AG04450 (cell line): ENCODE measurements at regions not wholly inside any gene's neighbourhood (a gene's known extent, or its start where the extent isn't known, plus 50 kb on each side); places are given as distances from the start of the nearest gene placed in this dataset.

Experiments
- CTCF ChIA-PET: fragments of 300-600, 350-600 bp; formaldehyde crosslinking; extraction: SDS; loops from one replicate; lab custom pipeline; 2022; ENCODE audit warnings: antibody characterized with exemption, inconsistent platforms; lab: Charles Lee
- POLR2A ChIA-PET: fragments of 350-600 bp; formaldehyde crosslinking; extraction: SDS; loops from one replicate; lab custom pipeline; 2021; ENCODE audit warnings: antibody characterized with exemption, inconsistent platforms; lab: Yijun Ruan, JAX
- DNase-seq: peaks from one replicate; pipeline ENCODE4 v3.0.0-alpha.2; 2011; ENCODE audit warnings: low read depth, low spot score
- H3K27ac ChIP-seq: one replicate; pipeline ENCODE4 v1.5.1; 2012; ENCODE audit warnings: low read depth, low read length, control low read depth
- H3K27me3 ChIP-seq: one replicate; pipeline ENCODE4 v1.6.0; 2012; ENCODE audit warnings: low read length; ENCODE audit not compliant: control insufficient read depth, insufficient read depth
- H3K4me3 ChIP-seq: 2 replicates; pipeline ENCODE4 v1.5.1; 2011; ENCODE audit warnings: mild to moderate bottlenecking, low read depth, low read length, control low read depth
- H3K9me3 ChIP-seq: 2 replicates; pipeline ENCODE4 v1.5.1; 2012; ENCODE audit warnings: low read length; ENCODE audit not compliant: control insufficient read depth, insufficient read depth
- TF ChIP-seq, protein P1 (sequence below): IDR thresholded peaks from 2 replicates; pipeline ENCODE4 v1.5.1; 2011; ENCODE audit warnings: low read depth, low read length, control low read depth, inconsistent platforms

DNA sequence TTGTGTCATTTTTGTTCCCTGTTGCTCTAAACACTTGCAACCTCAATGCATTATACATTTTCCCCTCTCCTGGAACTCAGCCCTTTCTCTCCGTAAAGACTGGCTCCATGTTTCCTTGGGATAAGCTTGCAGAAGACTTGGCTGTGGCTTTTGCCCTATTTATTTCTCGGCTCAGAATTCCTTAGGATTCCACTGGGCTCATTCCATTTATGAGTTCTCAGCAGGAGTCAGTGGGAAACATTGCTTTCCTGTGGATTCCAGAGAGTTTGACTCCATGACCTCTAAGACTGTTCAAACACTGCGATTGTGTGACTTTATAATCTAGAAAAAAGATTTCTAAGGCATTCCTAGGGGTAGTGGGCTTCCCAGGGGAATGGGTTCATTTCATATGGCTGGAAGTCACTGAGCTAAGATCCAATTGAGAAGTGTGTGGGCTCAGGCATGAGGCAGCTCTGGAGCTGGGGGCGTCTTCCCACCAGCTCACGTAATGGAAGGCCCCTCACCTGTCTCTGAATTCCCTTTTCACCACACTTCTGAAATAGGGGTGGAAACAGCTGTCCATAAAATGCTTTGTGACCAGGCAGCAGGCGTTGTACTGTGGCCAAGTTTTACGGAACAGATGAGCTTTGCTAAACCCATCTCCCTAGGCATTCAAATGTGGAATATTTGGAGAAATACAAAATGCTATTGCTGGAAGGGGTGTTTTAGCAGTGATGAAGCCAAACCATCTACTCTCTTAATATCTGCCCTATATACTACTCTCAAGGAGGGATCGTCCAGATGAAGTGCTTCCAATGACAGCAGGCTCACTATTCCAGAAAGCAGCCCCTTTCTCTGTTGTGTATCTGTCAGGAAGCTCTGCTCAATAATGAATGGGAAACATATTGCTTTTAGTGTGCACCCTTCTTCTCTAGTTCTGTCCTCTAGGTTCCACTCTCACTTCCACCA, 91.8 kb upstream of the BCL6 start:
- ChIA-PET POLR2A (no interaction called here), CTCF (no interaction called here)
- Histone ChIP-seq H3K9me3 (no peaks in the 10 kb centered on the region; the same call in 1 of the 2 replicates), H3K27ac (no peak overlapping the region), H3K27me3 (peaks cover 4% of the 10 kb centered on the region), H3K4me3 (no peak overlapping the region)
- DNase-seq: no peak
- TF ChIP-seq, protein P1, sequence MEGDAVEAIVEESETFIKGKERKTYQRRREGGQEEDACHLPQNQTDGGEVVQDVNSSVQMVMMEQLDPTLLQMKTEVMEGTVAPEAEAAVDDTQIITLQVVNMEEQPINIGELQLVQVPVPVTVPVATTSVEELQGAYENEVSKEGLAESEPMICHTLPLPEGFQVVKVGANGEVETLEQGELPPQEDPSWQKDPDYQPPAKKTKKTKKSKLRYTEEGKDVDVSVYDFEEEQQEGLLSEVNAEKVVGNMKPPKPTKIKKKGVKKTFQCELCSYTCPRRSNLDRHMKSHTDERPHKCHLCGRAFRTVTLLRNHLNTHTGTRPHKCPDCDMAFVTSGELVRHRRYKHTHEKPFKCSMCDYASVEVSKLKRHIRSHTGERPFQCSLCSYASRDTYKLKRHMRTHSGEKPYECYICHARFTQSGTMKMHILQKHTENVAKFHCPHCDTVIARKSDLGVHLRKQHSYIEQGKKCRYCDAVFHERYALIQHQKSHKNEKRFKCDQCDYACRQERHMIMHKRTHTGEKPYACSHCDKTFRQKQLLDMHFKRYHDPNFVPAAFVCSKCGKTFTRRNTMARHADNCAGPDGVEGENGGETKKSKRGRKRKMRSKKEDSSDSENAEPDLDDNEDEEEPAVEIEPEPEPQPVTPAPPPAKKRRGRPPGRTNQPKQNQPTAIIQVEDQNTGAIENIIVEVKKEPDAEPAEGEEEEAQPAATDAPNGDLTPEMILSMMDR: no peak

DNA sequence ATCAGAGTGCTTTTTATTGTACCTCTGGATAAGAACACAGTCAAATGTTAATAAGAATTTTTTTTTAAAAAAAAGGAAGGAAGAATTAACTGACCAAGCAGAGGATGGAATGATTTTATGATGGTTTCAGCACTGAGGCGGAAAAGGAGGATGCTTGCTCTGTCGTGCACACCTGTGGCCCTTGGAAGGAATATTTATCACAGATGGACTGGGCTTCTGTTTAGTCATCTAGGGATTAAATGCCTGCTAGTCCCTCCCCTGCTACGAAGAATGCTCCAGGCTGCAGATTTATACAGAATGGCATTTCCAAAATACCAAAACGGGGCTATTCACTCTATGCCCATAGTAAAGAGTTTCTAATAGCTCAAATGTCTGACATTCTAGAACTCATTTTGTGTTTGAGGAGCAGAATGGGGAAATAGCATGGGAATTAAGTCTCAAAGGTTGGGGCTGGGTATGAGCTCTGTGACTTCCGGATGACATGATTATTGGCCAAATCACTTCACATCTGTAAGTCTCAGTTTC, 92.8 kb upstream of the BCL6 start:
- CTCF ChIA-PET: interaction anchor here (0.9 kb wide), 1 partner anchor 1118 kb away, joined by 4 read pairs; no protein-coding TSS in a partner anchor
- peaks cover 4% of the 10 kb centered on the region for H3K27me3 ChIP-seq
- TF ChIP-seq, protein P1: no peak
- H3K27ac ChIP-seq: no peak overlapping the region
- H3K4me3 ChIP-seq: no peak overlapping the region
- H3K9me3 ChIP-seq: no peaks in the 10 kb centered on the region; the same call in 1 of the 2 replicates
- DNase-seq: no peak
- POLR2A ChIA-PET: interaction anchor here (0.6 kb wide), 1 partner anchor 101 kb away, joined by 3 read pairs; no protein-coding TSS in a partner anchor

DNA sequence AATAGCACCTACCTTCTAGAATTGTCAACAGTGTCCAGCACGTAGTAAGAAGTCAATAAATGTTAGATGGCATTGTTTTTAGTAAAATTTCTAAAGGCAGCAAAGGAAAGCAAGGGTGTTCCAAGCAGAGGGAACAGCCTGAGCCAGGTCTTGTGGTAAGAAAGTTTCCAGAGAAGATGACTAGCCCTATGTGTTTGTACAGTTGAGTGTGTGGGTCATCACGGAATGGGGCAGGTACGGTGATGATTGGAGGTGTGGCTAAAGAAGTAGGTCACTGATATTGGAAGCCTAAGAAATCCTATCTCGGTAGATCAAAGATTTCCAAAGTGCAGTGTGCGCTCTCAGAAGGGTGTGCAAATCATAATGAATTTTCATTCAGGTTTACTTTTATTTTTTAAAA, 94.2 kb upstream of the BCL6 start:
- CTCF ChIA-PET: no interaction called here
- Histone ChIP-seq H3K9me3 (no peaks in the 10 kb centered on the region), H3K27ac (no peak overlapping the region), H3K4me3 (no peak overlapping the region), H3K27me3 (peaks cover 6% of the 10 kb centered on the region)
- TF ChIP-seq, protein P1: no peak
- POLR2A ChIA-PET: no interaction called here
- no peak for DNase-seq

DNA sequence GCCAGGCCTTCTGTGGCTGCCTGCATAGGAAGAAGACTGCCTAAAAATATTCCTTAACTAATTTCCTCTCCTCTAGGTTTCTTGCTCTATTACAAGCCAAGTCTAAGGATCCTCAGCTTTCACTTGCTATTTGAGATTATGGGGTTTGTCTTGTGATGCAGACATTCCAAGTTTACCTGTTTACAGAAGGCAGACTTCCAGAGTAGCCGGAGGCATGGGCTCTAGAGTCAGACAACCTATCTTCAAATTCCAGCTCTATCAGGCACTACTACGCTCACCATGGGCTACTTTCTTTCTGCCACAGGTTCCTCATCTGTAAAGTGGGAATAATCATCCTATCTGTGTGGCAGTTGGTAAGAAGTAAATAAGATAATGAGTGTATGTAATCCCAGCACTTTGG, 95.6 kb upstream of the BCL6 start:
- TF ChIP-seq, protein P1: no peak
- no peak overlapping the region for H3K4me3 ChIP-seq
- peaks cover 12% of the 10 kb centered on the region for H3K27me3 ChIP-seq
- no peaks in the 10 kb centered on the region for H3K9me3 ChIP-seq
- no peak for DNase-seq
- CTCF ChIA-PET: no interaction called here
- POLR2A ChIA-PET: interaction anchor here (0.7 kb wide), 1 partner anchor 104 kb away, joined by 16 read pairs; no protein-coding TSS in a partner anchor
- no peak overlapping the region for H3K27ac ChIP-seq

- no peak for DNase-seq
- H3K27ac ChIP-seq: no peak overlapping the region
- CTCF ChIA-PET: no interaction called here
- TF ChIP-seq, protein P1: no peak
- no peaks in the 10 kb centered on the region for H3K9me3 ChIP-seq
- POLR2A ChIA-PET: no interaction called here
- peaks cover 8% of the 10 kb centered on the region for H3K27me3 ChIP-seq
- H3K4me3 ChIP-seq: no peak overlapping the region
Observed at GRCh38 chr3:187841560-187841959, 96.3 kb upstream of the BCL6 start.
